Right atrium auricular region (tissue), 2 donors: ENCODE measurements at regions not wholly inside any gene's neighbourhood (a gene's known extent, or its start where the extent isn't known, plus 50 kb on each side); places are given as distances from the start of the nearest gene placed in this dataset.

Experiments used
- DNase-seq: peaks from one replicate; pipeline ENCODE4 v3.0.0-alpha.2; 2019; ENCODE audit warnings: low spot score
- H3K27ac ChIP-seq, 2 donors: fragments of 200-600 bp; sonication (generic); 1 replicate in 1 of 2; 2 replicates in 1 of 2; pipeline ENCODE4 v1.5.1; 2016 to 2019
- H3K27me3 ChIP-seq, 2 donors: fragments of 200-600 bp; sonication (generic); one replicate each; pipeline versions ENCODE4 v1.5.1 to v1.6.0; 2017 to 2019
- H3K36me3 ChIP-seq: fragments of 200-600 bp; sonication (generic); one replicate; pipeline ENCODE4 v1.5.1; 2016
- H3K4me1 ChIP-seq, 2 donors: fragments of 200-600 bp; sonication (generic); one replicate each; pipeline versions ENCODE4 v1.5.1 to v1.6.0; 2017 to 2019
- H3K4me3 ChIP-seq, 2 donors: fragments of 200-600 bp; sonication (generic); 1 replicate in 1 of 2; 2 replicates in 1 of 2; pipeline ENCODE4 v1.5.1; 2017 to 2019; ENCODE audit warnings: mild to moderate bottlenecking in 1 of 2, moderate library complexity in 1 of 2
- H3K9me3 ChIP-seq, 2 donors: fragments of 200-600 bp; sonication (generic); one replicate each; pipeline ENCODE4 v1.5.1; 2019
- TF ChIP-seq, protein P1 (sequence below), 2 donors: fragments of 200-600 bp; sonication (generic); IDR thresholded peaks; one replicate each; pipeline ENCODE4 v1.5.1; 2019; ENCODE audit warnings: antibody characterized with exemption in 2 of 2

DNA sequence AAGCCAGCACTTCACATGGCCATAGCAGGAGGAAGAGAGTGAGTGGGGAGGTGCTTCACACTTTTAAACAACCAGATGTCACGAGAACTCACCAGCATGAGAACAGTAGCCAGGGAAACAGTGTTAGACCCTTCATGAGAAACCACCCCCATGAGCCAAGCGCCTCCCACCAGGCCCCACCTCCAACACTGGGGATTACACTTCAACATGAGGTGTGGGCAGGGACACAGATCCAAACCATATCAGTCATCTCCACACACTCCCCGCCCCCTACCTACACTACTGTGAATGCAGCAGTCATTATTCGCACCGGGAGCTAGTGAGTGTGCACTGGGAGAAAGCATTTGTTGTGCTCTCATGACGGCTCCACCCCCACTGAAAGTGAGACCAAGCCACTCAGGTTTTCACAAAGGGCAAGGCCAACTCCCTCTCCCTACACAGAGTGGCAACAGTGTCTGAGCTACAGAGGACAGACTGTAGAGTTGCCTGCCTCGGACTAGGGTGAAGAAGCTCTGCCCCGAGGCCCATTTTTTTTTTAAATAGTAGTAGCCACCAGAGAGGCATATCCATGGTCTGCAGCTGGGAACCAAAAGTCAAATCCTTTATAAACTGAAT is 125.6 kb downstream of the BARHL2 start:
- no peaks in the 10 kb centered on the region for H3K27me3 ChIP-seq
- TF ChIP-seq, protein P1, sequence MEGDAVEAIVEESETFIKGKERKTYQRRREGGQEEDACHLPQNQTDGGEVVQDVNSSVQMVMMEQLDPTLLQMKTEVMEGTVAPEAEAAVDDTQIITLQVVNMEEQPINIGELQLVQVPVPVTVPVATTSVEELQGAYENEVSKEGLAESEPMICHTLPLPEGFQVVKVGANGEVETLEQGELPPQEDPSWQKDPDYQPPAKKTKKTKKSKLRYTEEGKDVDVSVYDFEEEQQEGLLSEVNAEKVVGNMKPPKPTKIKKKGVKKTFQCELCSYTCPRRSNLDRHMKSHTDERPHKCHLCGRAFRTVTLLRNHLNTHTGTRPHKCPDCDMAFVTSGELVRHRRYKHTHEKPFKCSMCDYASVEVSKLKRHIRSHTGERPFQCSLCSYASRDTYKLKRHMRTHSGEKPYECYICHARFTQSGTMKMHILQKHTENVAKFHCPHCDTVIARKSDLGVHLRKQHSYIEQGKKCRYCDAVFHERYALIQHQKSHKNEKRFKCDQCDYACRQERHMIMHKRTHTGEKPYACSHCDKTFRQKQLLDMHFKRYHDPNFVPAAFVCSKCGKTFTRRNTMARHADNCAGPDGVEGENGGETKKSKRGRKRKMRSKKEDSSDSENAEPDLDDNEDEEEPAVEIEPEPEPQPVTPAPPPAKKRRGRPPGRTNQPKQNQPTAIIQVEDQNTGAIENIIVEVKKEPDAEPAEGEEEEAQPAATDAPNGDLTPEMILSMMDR (IDR thresholded peaks at IDR 0.05), result no peak
- no peak overlapping the region for H3K4me3 ChIP-seq
- no peak for DNase-seq
- no peak overlapping the region for H3K27ac ChIP-seq
- H3K36me3 ChIP-seq, result no peaks in the 10 kb centered on the region
- H3K9me3 ChIP-seq, result peaks cover 0 to 11% of the 10 kb centered on the region in 2 donors
- no peaks in the 10 kb centered on the region for H3K4me1 ChIP-seq

DNA sequence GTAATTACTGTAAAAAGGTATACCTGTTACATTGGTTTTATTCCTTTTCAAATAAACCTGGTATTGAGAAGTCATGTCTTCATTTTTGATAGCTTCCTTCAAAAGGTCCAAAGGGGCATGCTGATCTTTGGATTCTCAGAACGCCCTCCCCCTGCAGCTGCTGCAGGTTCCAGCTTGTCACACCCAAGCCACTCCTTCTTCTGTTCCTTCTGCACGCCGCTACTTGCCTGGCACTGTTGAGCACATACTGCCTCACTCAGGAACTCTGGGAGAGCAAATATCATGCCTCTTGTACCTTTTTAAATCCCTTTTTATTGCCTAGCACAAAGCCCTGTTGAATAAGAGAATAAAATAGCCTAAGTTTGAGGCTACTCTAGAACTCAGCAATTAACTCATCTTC is 136.9 kb downstream of the BARHL2 start:
- no peak overlapping the region for H3K27ac ChIP-seq
- H3K36me3 ChIP-seq, result no peaks in the 10 kb centered on the region
- TF ChIP-seq, protein P1 (IDR thresholded peaks at IDR 0.05), result no peak
- no peaks in the 10 kb centered on the region for H3K4me1 ChIP-seq
- no peak for DNase-seq
- no peaks in the 10 kb centered on the region for H3K9me3 ChIP-seq
- no peak overlapping the region for H3K4me3 ChIP-seq
- no peaks in the 10 kb centered on the region for H3K27me3 ChIP-seq

DNA sequence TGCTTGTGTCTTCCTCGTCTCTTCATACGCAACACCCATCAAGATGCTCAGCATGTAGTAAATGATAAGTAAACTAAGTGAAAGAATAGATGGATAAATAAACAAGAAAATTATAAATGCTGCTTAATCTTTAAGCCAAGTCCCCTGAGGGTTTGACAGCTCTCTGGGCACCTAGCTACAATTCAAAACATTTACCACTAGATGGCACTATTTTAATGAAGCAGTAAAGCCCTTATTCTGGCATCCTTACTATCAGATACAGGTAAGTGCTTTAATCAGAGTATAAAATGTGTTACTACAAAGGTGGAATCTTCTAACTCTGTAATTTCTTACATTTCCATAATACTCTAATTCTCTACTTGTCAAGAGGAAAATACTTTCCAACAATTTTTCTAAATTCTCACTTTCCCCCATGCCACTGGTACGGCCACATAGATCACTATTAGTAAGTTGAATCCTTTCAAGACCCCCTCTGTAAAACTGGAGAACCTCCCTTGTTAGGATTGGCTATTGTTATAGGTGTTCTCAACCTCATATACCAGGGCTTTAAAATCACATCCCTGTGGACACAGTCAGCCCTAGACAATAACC is 137.8 kb downstream of the BARHL2 start:
- TF ChIP-seq, protein P1 (IDR thresholded peaks at IDR 0.05), result peak; percentile 46 to 73
- H3K4me1 ChIP-seq, result no peaks in the 10 kb centered on the region
- H3K27ac ChIP-seq, result no peak overlapping the region
- no peak for DNase-seq
- no peaks in the 10 kb centered on the region for H3K9me3 ChIP-seq
- no peaks in the 10 kb centered on the region for H3K36me3 ChIP-seq
- no peaks in the 10 kb centered on the region for H3K27me3 ChIP-seq
- H3K4me3 ChIP-seq, result no peak overlapping the region

DNA sequence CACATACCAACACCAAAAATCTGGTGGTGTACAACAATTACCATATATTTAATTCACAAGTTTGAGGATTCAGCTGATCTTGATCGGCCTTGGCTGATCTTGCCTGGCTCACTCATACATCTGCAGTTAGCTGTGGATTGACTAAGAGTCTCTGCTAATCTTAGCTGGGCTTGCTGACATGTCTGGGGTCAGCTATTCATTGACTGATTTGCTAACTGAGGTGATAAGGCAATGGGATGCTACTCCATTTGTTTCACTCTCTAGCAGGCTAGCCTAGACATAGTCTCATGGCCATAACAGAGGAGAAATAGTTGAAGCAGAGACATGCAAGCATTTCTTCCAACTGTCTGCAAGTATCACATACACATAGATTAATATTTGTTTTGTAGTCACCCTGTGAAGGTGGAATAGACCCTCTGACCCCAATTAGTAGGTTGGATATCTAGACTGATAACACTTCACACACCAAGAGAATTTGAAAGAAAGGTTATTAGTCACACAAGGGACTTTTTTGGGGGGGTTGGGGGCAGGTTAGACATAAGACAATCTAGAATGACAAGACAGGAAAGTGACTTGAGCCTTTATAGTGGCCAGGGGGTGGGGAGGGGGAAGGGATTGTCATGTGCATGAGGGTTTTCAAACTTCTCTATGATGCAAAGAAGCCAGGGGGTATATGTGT is 142.3 kb downstream of the BARHL2 start:
- no peak for DNase-seq
- TF ChIP-seq, protein P1 (IDR thresholded peaks at IDR 0.05), result no peak
- H3K27me3 ChIP-seq, result no peaks in the 10 kb centered on the region
- H3K36me3 ChIP-seq, result no peaks in the 10 kb centered on the region
- no peaks in the 10 kb centered on the region for H3K4me1 ChIP-seq
- H3K27ac ChIP-seq, result no peak overlapping the region
- H3K9me3 ChIP-seq, result no peaks in the 10 kb centered on the region
- H3K4me3 ChIP-seq, result no peak overlapping the region

DNA sequence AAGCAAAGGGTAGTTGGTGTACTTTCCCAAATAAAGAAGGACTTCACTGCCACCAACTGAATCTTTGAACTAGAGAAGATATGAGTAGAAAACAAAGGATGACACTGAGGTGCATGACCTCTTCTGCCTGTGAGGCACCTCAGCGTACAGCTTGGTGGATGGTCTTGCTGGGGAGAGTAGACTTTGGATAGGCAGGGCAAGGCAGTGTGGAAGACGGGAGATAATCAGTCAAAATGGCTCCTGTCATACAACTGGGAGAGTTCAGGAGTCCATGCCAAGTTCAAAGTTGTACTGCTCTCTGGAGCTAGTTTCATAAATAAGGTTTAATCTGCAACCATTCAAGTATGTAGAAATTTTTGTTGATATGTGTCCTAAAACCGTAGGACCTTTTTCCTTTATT is 143.4 kb downstream of the BARHL2 start:
- Histone ChIP-seq H3K27ac (no peak overlapping the region), H3K9me3 (no peaks in the 10 kb centered on the region), H3K27me3 (no peaks in the 10 kb centered on the region), H3K4me1 (no peaks in the 10 kb centered on the region), H3K4me3 (no peak overlapping the region), H3K36me3 (no peaks in the 10 kb centered on the region)
- TF ChIP-seq, protein P1 (IDR thresholded peaks at IDR 0.05), result no peak
- no peak for DNase-seq
